Cardiac muscle cell (in vitro differentiated cells and primary cell): ENCODE measurements at regions not wholly inside any gene's neighbourhood (a gene's known extent, or its start where the extent isn't known, plus 50 kb on each side); places are given as distances from the start of the nearest gene placed in this dataset.

Experiments used
- DNase-seq, 2 donors: peaks; one replicate each; pipeline versions ENCODE4 v3.0.0 to v3.0.0-alpha.2; 2010 to 2017; ENCODE audit warnings: low read depth in 1 of 2, low spot score in 1 of 2
- H3K27ac ChIP-seq: fragments of 200-600 bp; sonication (generic); 2 replicates; pipeline ENCODE4 v1.5.1; 2016
- H3K27me3 ChIP-seq: fragments of 200-600 bp; sonication (generic); 2 replicates; pipeline ENCODE4 v1.6.0; 2016; ENCODE audit warnings: control low read depth
- H3K36me3 ChIP-seq: fragments of 200-600 bp; sonication (generic); 2 replicates; pipeline ENCODE4 v1.5.1; 2016; ENCODE audit warnings: control low read depth
- H3K4me1 ChIP-seq: fragments of 200-600 bp; sonication (generic); 2 replicates; pipeline ENCODE4 v1.8.1; 2017; ENCODE audit warnings: low read depth, mild to moderate bottlenecking, mixed run types
- H3K4me3 ChIP-seq: fragments of 200-600 bp; sonication (generic); 2 replicates; pipeline ENCODE4 v1.5.1; 2016; ENCODE audit warnings: mild to moderate bottlenecking
- H3K9me3 ChIP-seq: fragments of 200-600 bp; sonication (generic); 2 replicates; pipeline ENCODE4 v1.5.1; 2017; ENCODE audit warnings: low read depth, mild to moderate bottlenecking, control low read depth
- TF ChIP-seq, protein P1 (sequence below): IDR thresholded peaks from 2 replicates; pipeline ENCODE4 v1.5.1; 2012; ENCODE audit warnings: low read depth, mild to moderate bottlenecking, low read length

DNA sequence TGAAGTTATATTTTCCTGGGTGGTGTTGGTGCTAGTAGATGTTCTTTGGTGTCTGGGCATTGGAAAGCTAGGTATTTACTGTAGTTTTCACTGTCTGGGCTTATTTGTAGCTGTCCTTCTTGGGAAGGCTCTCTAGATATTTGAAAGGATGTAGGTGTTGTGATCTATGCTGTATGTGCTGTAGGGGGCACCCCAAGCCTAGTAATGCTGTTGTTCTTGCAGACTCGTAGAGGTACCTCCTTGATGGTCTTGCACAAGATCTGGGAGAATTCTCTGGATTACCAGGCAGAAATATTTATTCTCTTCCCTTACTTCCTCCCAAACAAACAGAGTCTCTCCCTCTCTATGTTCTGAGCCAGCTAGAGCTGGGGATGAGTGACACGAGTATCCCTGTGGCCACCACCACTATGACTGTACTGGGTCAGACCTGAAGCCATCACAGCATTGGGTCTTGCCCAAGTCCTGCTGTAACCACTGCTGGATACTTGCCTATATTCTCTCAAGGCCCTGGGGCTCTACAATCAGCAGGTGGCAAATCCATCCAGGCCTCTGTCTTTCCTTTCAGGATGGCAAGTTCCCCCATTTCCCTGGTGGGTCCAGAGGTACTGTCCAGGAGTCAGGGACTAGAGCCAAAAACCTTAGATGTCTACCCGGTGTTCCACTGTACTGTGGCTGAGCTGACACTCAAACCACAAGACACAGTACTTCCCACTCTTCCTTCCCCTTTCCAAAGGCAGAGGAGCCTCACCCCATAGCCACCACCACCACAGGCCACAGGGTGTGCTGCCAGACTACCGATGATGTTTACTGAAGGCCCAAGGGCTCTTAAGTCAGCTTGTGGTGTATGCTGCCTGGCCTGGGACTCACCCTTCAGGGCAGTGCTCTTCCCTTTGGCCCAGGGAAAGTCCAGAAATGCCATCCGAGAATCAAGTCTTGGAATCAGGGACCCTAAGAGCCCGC, 195.2 kb upstream of the DPPA4 start:
- Histone ChIP-seq H3K4me3 (no peak overlapping the region), H3K27me3 (no peaks in the 10 kb centered on the region), H3K36me3 (no peaks in the 10 kb centered on the region), H3K27ac (no peak overlapping the region), H3K4me1 (no peaks in the 10 kb centered on the region), H3K9me3 (no peaks in the 10 kb centered on the region)
- TF ChIP-seq, protein P1, sequence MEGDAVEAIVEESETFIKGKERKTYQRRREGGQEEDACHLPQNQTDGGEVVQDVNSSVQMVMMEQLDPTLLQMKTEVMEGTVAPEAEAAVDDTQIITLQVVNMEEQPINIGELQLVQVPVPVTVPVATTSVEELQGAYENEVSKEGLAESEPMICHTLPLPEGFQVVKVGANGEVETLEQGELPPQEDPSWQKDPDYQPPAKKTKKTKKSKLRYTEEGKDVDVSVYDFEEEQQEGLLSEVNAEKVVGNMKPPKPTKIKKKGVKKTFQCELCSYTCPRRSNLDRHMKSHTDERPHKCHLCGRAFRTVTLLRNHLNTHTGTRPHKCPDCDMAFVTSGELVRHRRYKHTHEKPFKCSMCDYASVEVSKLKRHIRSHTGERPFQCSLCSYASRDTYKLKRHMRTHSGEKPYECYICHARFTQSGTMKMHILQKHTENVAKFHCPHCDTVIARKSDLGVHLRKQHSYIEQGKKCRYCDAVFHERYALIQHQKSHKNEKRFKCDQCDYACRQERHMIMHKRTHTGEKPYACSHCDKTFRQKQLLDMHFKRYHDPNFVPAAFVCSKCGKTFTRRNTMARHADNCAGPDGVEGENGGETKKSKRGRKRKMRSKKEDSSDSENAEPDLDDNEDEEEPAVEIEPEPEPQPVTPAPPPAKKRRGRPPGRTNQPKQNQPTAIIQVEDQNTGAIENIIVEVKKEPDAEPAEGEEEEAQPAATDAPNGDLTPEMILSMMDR = peak; percentile 55
- DNase-seq = peak; percentile 61 to 88

DNA sequence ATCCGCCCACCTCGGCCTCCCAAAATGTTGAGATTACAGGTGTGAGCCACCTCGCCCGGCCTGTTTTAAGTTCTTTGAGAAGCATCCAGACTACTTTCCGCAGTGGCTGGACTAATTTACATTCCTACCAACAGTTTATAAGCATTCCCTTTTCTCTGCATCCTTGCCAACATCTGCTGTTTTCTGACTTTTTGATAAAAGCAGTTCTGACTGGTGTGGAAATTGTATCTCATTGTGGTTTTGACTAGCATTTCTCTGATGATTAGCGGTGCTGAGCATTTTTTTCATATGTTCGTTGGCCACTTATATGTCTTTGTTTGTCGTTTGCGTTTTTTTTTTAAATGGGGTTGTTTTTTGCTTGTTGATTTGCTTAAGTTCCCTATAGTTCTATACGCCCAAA, 208.4 kb upstream of the DPPA4 start:
- H3K9me3 ChIP-seq = no peaks in the 10 kb centered on the region
- no peaks in the 10 kb centered on the region for H3K4me1 ChIP-seq
- no peaks in the 10 kb centered on the region for H3K36me3 ChIP-seq
- peak in 1 of 2 donors; percentile 2 for DNase-seq
- H3K4me3 ChIP-seq = no peak overlapping the region
- TF ChIP-seq, protein P1 = no peak
- no peaks in the 10 kb centered on the region for H3K27me3 ChIP-seq
- no peak overlapping the region for H3K27ac ChIP-seq

DNA sequence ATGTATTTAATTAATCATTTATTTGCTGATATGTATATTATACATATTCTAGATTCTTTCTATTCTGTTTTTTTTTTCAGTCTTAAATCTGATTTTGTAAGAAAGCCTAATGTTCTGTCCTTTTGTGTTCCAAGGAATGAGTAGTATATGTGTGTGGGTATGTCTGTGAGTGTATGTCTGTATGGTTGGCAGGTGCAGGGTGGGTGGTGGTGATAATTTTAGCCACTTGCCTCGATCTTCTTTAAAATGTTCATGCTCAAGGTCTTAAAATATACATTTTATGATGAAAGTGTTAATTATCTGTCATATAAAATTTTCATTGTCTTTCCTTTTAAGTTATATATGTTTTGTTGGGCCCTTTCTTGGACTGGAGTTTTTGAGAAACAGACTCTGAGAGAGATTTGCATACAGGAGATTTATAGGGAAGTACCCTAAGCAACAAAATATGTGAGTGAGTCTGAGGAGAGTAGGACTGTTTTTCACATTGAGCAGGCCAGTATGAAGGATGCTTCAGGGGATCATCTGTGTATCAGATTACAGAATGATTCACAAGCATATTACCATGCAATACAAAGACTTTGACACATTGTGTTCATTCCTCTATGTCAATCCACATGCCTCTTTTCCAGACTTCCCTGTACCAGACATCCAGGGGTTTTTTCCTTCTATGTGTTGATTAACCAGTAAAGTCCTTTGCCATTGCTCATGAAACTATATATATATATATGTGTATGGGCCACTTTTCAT, 211.0 kb upstream of the DPPA4 start:
- H3K9me3 ChIP-seq = no peaks in the 10 kb centered on the region
- H3K4me3 ChIP-seq = no peak overlapping the region

DNA sequence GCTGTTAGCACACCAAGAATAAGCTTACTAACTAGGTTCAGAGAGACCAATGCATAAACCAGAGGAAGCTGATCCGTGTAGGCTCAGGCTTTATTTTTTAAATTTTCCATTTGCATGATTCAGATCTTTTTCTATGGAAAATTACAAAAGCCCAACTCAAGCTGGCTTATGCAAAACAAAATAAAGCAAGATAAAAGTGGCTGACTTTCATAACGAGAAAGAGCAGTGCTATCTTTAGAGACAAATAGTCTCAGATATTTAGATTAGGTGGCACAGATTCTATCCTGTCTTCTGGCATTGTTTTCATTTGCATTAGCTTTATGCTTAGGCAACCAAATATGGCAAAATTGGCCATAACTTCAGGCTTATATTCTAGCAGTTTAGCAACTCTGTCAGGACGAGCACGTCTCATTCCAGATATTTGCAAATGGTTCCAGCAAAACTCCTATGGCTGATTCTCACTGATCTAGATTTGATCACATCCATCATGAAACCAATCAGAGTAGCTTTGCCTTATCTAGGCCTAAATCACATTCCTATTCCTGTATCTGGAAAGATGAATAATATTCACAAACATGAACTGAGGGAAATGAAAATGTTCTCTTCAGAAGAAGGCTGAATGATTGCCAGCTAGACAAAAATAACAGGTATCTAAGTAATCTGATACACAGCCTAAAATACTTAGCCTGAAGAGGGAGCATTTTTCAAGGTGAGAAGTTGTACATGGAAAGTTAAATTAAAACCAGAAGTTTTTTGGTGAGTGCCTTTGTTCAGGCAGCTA, 216.4 kb upstream of the DPPA4 start:
- no peak for DNase-seq
- Histone ChIP-seq H3K9me3 (no peaks in the 10 kb centered on the region), H3K4me1 (no peaks in the 10 kb centered on the region), H3K27ac (no peak overlapping the region), H3K36me3 (no peaks in the 10 kb centered on the region), H3K27me3 (no peaks in the 10 kb centered on the region), H3K4me3 (no peak overlapping the region)
- TF ChIP-seq, protein P1 = no peak

More for the DNA sequence above, 211.0 kb upstream of the DPPA4 start:
- no peak for DNase-seq
- Histone ChIP-seq H3K4me1 (no peaks in the 10 kb centered on the region), H3K36me3 (no peaks in the 10 kb centered on the region), H3K27ac (no peak overlapping the region), H3K27me3 (no peaks in the 10 kb centered on the region)
- TF ChIP-seq, protein P1 = no peak

DNA sequence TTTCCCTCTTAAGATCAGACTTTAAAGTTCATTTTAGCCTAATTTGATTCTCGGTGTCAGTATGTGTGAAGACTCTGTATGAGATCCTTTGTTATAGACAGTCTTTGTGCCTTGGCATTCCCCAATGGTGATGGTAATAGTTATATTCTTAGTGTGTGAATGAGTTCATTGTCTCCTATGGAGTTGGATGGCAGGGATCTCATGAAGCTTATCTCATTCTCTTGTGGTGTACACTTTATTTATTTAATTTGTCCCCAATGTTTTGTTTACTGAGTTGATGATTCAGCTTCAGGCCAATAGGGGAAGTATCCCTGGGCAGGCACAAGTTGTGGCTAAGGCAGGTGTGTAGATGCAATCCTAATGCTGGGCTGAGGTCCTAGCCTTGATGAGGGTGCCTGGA, 222.0 kb upstream of the DPPA4 start:
- H3K27ac ChIP-seq = no peak overlapping the region
- DNase-seq = no peak
- H3K27me3 ChIP-seq = no peaks in the 10 kb centered on the region
- H3K4me1 ChIP-seq = no peaks in the 10 kb centered on the region
- TF ChIP-seq, protein P1 = no peak
- H3K4me3 ChIP-seq = no peak overlapping the region
- no peaks in the 10 kb centered on the region for H3K9me3 ChIP-seq
- H3K36me3 ChIP-seq = no peaks in the 10 kb centered on the region
